Activated T-helper 1 cell treated with anti-CD3 and anti-CD28 coated beads, Interleukin-12 subunit alpha, Interleukin-12 subunit beta, Interleukin-2, Interleukin-4 antibody, amounts not matched to agents 30 ng/mL and 10 ng/mL and 1 ng/mL, durations not matched to agents 14 hours and 24 hours and 36 hours (primary cell): ENCODE measurements at regions not wholly inside any gene's neighbourhood (a gene's known extent, or its start where the extent isn't known, plus 50 kb on each side); places are given as distances from the start of the nearest gene placed in this dataset.

Experiments
- DNase-seq: peaks from one replicate; pipeline ENCODE4 v3.0.0; 2021; ENCODE audit warnings: low spot score
- H3K27ac Mint-ChIP-seq: one replicate; pipeline ENCODE4 v1.8.0; 2021; ENCODE audit warnings: mild to moderate bottlenecking, mixed read lengths
- H3K27me3 Mint-ChIP-seq: one replicate; pipeline ENCODE4 v1.8.0; 2022; ENCODE audit warnings: mild to moderate bottlenecking, moderate library complexity, mixed read lengths; ENCODE audit not compliant: insufficient read depth
- H3K36me3 Mint-ChIP-seq: one replicate; pipeline ENCODE4 v1.8.0; 2021; ENCODE audit warnings: low read depth, mixed read lengths
- H3K4me1 Mint-ChIP-seq: one replicate; pipeline ENCODE4 v1.8.0; 2021; ENCODE audit warnings: low read depth, mixed read lengths
- H3K4me3 Mint-ChIP-seq: one replicate; pipeline ENCODE4 v1.8.0; 2021; ENCODE audit warnings: mild to moderate bottlenecking, moderate library complexity, mixed read lengths
- H3K9me3 Mint-ChIP-seq: one replicate; pipeline ENCODE4 v1.8.0; 2021; ENCODE audit warnings: mixed read lengths
- intact Hi-C: fragments of 100-400 bp; cut with micrococcal nuclease; formaldehyde crosslinking; loops from one replicate; pipeline ENCODE4 v1.15.1; 2024

- peaks cover 5% of the 10 kb centered on the region for H3K27me3 Mint-ChIP-seq
- H3K36me3 Mint-ChIP-seq, result no peaks in the 10 kb centered on the region
- no peaks in the 10 kb centered on the region for H3K9me3 Mint-ChIP-seq
- intact Hi-C loops, result no loop called here
- H3K4me1 Mint-ChIP-seq, result no peaks in the 10 kb centered on the region
- H3K4me3 Mint-ChIP-seq, result no peak overlapping the region
- DNase-seq, result no peak
- H3K27ac Mint-ChIP-seq, result no peak overlapping the region
Measured at GRCh38 chr10:43939939-43940820, 291.5 kb upstream of the ZNF32 start.

- no peaks in the 10 kb centered on the region for H3K36me3 Mint-ChIP-seq
- DNase-seq, result no peak
- intact Hi-C loops, result no loop called here
- H3K4me1 Mint-ChIP-seq, result no peaks in the 10 kb centered on the region
- H3K4me3 Mint-ChIP-seq, result no peak overlapping the region
- no peaks in the 10 kb centered on the region for H3K9me3 Mint-ChIP-seq
- H3K27ac Mint-ChIP-seq, result no peak overlapping the region
- H3K27me3 Mint-ChIP-seq, result peaks cover 5% of the 10 kb centered on the region
Measured at GRCh38 chr10:43939389-43939938, 290.8 kb upstream of the ZNF32 start.

GRCh38 chr10:43938810-43939209 is 290.1 kb upstream of the ZNF32 start:
- Mint-ChIP-seq H3K9me3 (no peaks in the 10 kb centered on the region), H3K27me3 (peaks cover 8% of the 10 kb centered on the region), H3K36me3 (no peaks in the 10 kb centered on the region), H3K4me1 (no peaks in the 10 kb centered on the region), H3K4me3 (no peak overlapping the region), H3K27ac (no peak overlapping the region)
- no peak for DNase-seq
- intact Hi-C loops, result no loop called here

- no peak overlapping the region for H3K27ac Mint-ChIP-seq
- intact Hi-C loops, result no loop called here
- H3K4me3 Mint-ChIP-seq, result no peak overlapping the region
- H3K4me1 Mint-ChIP-seq, result no peaks in the 10 kb centered on the region
- H3K27me3 Mint-ChIP-seq, result peaks cover 7% of the 10 kb centered on the region
- H3K9me3 Mint-ChIP-seq, result no peaks in the 10 kb centered on the region
- H3K36me3 Mint-ChIP-seq, result no peaks in the 10 kb centered on the region
- DNase-seq, result no peak
Measured at GRCh38 chr10:43931308-43931930, 282.7 kb upstream of the ZNF32 start.

GRCh38 chr10:43930777-43931176 is 282.1 kb upstream of the ZNF32 start:
- peaks cover 7% of the 10 kb centered on the region for H3K27me3 Mint-ChIP-seq
- no peaks in the 10 kb centered on the region for H3K4me1 Mint-ChIP-seq
- no peak overlapping the region for H3K4me3 Mint-ChIP-seq
- no peak for DNase-seq
- intact Hi-C loops, result no loop called here
- no peaks in the 10 kb centered on the region for H3K9me3 Mint-ChIP-seq
- no peak overlapping the region for H3K27ac Mint-ChIP-seq
- H3K36me3 Mint-ChIP-seq, result no peaks in the 10 kb centered on the region

GRCh38 chr10:43930243-43930642 is 281.6 kb upstream of the ZNF32 start:
- no peak overlapping the region for H3K27ac Mint-ChIP-seq
- no peak overlapping the region for H3K4me3 Mint-ChIP-seq
- intact Hi-C loops, result no loop called here
- no peaks in the 10 kb centered on the region for H3K9me3 Mint-ChIP-seq
- no peaks in the 10 kb centered on the region for H3K4me1 Mint-ChIP-seq
- H3K36me3 Mint-ChIP-seq, result no peaks in the 10 kb centered on the region
- peaks cover 7% of the 10 kb centered on the region for H3K27me3 Mint-ChIP-seq
- DNase-seq, result no peak

- Mint-ChIP-seq H3K36me3 (no peaks in the 10 kb centered on the region), H3K27me3 (peaks cover 6% of the 10 kb centered on the region), H3K27ac (no peak overlapping the region), H3K9me3 (no peaks in the 10 kb centered on the region), H3K4me3 (no peak overlapping the region), H3K4me1 (no peaks in the 10 kb centered on the region)
- intact Hi-C loops, result no loop called here
- DNase-seq, result no peak
Measured at GRCh38 chr10:43929122-43929521, 280.4 kb upstream of the ZNF32 start.

GRCh38 chr10:43928425-43928968 is 279.8 kb upstream of the ZNF32 start:
- intact Hi-C loops, result no loop called here
- H3K4me3 Mint-ChIP-seq, result no peak overlapping the region
- no peaks in the 10 kb centered on the region for H3K36me3 Mint-ChIP-seq
- H3K9me3 Mint-ChIP-seq, result no peaks in the 10 kb centered on the region
- H3K4me1 Mint-ChIP-seq, result no peaks in the 10 kb centered on the region
- DNase-seq, result no peak
- H3K27me3 Mint-ChIP-seq, result peaks cover 3% of the 10 kb centered on the region
- H3K27ac Mint-ChIP-seq, result no peak overlapping the region

GRCh38 chr10:43926875-43927406 is 278.3 kb upstream of the ZNF32 start:
- no peak overlapping the region for H3K4me3 Mint-ChIP-seq

GRCh38 chr10:43926371-43926770 is 277.7 kb upstream of the ZNF32 start:
- Mint-ChIP-seq H3K36me3 (no peaks in the 10 kb centered on the region), H3K4me1 (no peaks in the 10 kb centered on the region)

More at GRCh38 chr10:43926875-43927406, 278.3 kb upstream of the ZNF32 start:
- no peak for DNase-seq
- Mint-ChIP-seq H3K36me3 (no peaks in the 10 kb centered on the region), H3K27me3 (peaks cover 3% of the 10 kb centered on the region), H3K4me1 (no peaks in the 10 kb centered on the region), H3K9me3 (no peaks in the 10 kb centered on the region), H3K27ac (no peak overlapping the region)
- intact Hi-C loops, result no loop called here

GRCh38 chr10:43925793-43926192 is 277.1 kb upstream of the ZNF32 start:
- no peak overlapping the region for H3K4me3 Mint-ChIP-seq

More at GRCh38 chr10:43926371-43926770, 277.7 kb upstream of the ZNF32 start:
- Mint-ChIP-seq H3K4me3 (no peak overlapping the region), H3K9me3 (no peaks in the 10 kb centered on the region), H3K27me3 (peaks cover 3% of the 10 kb centered on the region), H3K27ac (no peak overlapping the region)
- DNase-seq, result no peak
- intact Hi-C loops, result no loop called here

GRCh38 chr10:43923328-43923727 is 274.6 kb upstream of the ZNF32 start:
- DNase-seq, result no peak
- H3K4me1 Mint-ChIP-seq, result no peaks in the 10 kb centered on the region
- H3K27ac Mint-ChIP-seq, result no peak overlapping the region
- no peaks in the 10 kb centered on the region for H3K36me3 Mint-ChIP-seq
- intact Hi-C loops, result loop anchor here (2.0 kb wide), 1 partner anchor 77 kb away; no protein-coding TSS in a partner anchor
- H3K9me3 Mint-ChIP-seq, result no peaks in the 10 kb centered on the region
- H3K27me3 Mint-ChIP-seq, result no peaks in the 10 kb centered on the region
- no peak overlapping the region for H3K4me3 Mint-ChIP-seq

More at GRCh38 chr10:43925793-43926192, 277.1 kb upstream of the ZNF32 start:
- no peaks in the 10 kb centered on the region for H3K9me3 Mint-ChIP-seq
- DNase-seq, result no peak
- H3K27me3 Mint-ChIP-seq, result peaks cover 3% of the 10 kb centered on the region
- intact Hi-C loops, result no loop called here
- H3K27ac Mint-ChIP-seq, result no peak overlapping the region
- H3K4me1 Mint-ChIP-seq, result no peaks in the 10 kb centered on the region
- no peaks in the 10 kb centered on the region for H3K36me3 Mint-ChIP-seq
